Peyer's patch (tissue), 4 donors: ENCODE measurements at regions not wholly inside any gene's neighbourhood (a gene's known extent, or its start where the extent isn't known, plus 50 kb on each side); places are given as distances from the start of the nearest gene placed in this dataset.

Experiments
- CTCF ChIP-seq, 6 experiments: fragments of 450-650 bp in 4 of 6; fragments of 200-600 bp in 2 of 6; sonication (generic) in 1 of 6; IDR thresholded peaks; one replicate each; pipeline ENCODE4 v1.5.1; 2017 to 2019; ENCODE audit warnings: antibody characterized with exemption in 6 of 6, mild to moderate bottlenecking in 3 of 6, moderate library complexity in 1 of 6
- POLR2A ChIP-seq, 2 donors: fragments of 450-650 bp; IDR thresholded peaks; one replicate each; pipeline ENCODE4 v1.5.1; 2017; ENCODE audit warnings: antibody characterized with exemption in 2 of 2, mild to moderate bottlenecking in 2 of 2, moderate library complexity in 2 of 2

- TF ChIP-seq CTCF (IDR thresholded peaks at IDR 0.05) (no peak), POLR2A (IDR thresholded peaks at IDR 0.05) (no peak)
Measured at GRCh38 chr10:108966411-108966810, 956.9 kb downstream of the XPNPEP1 start.
